GM12873 (cell line): ENCODE measurements at regions not wholly inside any gene's neighbourhood (a gene's known extent, or its start where the extent isn't known, plus 50 kb on each side); places are given as distances from the start of the nearest gene placed in this dataset.
A peak's percentile ranks its signal among the peaks of the same experiment; 100 is the strongest.

Experiments
- CTCF ChIP-seq: IDR thresholded peaks from 2 replicates; pipeline ENCODE4 v1.5.1; 2012; ENCODE audit warnings: low read depth, mild to moderate bottlenecking, moderate library complexity, low read length, control low read depth; ENCODE audit not compliant: insufficient read depth; ENCODE audit errors: missing control alignments

GRCh38 chr16:85237817-85238216 lies 125.5 kb upstream of the CIBAR2 start:
- TF ChIP-seq CTCF, result no peak

GRCh38 chr16:85238233-85238647 lies 126.0 kb upstream of the CIBAR2 start:
- peak; percentile 19 for TF ChIP-seq CTCF

- TF ChIP-seq CTCF, result no peak
Measured at GRCh38 chr16:85239239-85239638, 127.0 kb upstream of the CIBAR2 start.

DNA sequence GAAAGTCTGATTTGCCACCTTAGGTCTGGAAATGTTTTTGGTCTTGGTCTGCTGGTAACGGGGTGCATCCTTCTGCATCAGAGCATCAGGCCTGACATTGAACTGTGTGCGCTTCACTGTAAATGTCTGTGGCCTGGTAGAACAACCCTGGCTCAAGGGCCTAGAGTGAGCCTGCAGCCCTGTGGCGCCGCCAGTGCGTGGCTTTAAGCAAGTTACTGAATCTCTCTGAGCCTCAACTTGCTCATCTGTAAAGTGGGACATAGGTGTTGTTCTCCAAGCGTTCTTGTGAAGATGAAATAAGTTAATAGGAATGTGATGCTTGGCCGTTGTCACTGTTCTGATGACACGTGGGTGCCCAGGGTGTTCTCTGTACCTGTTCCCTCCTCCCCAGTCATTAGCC lies 127.6 kb upstream of the CIBAR2 start:
- TF ChIP-seq CTCF, result no peak

- no peak for TF ChIP-seq CTCF
Measured at GRCh38 chr16:85240982-85241924, 129.0 kb upstream of the CIBAR2 start.

DNA sequence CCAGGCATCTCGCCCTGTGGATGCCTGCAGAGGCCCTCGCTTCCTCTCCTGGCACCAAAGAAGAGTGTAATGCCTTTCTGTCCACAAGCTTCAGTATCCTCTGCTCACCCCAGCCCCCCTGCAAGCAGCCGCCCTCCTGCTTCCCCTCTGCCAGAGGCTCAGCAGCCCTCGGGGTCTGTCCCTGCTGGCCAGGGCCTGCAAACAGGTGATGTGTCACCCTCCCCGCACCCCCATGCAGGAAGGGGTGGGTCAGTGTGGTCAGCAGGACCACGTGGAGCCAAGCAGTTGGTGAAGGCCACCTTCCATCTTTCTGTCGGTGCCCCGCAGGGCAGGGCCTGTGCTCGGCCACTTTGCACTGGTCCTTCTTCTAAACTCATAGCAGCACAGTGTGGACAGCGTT lies 129.9 kb upstream of the CIBAR2 start:
- TF ChIP-seq CTCF, result no peak

DNA sequence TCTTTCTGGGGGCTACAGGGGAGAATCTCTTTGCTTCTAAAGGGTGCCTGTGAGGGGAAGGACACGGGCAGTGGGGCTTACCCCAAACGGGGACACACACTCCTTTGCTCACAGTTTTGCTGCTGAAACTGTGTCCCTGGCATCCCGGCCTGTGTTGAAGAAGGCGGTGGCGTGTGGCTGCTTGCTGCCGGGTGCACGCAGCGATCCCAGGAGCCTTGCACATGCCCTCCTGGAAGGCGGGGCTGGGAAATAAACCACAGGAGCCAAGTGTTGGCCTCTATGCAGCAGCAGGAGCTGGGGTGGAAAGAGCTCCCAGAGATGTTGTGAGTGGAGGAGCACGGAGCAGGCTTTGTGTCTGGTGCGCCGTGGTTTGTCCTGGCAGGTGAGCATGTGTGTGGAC lies 131.0 kb upstream of the CIBAR2 start:
- TF ChIP-seq CTCF, result no peak
